ENCODE measurements at regions not wholly inside any gene's neighbourhood (a gene's known extent, or its start where the extent isn't known, plus 50 kb on each side); places are given as distances from the start of the nearest gene placed in this dataset.
"Not testable (repeated sequence)": the region's sequence is repeated elsewhere in the genome, so short reads cannot be mapped to it uniquely, and the experiment has no call there.

DNA sequence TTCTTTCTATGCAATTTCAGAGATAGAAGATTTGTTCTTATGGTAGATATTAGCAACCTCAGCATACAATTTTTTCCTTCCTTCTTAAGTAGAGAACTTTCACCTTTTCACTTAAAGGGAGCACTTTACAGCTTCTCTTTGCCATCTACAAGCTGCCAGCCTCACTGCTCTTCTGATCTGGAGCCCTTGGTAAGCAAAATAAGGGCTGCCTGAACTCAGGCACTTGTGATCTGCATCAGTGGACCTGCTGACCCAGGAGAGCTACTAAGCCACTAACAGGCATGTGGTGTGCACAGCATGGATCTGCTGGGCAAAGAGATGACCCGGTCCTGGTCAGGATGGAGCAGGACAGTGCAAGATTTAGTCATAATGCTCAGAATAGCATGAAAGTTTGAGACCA, 80.8 kb upstream of the SNTG2 start:
- 89 to 95% methylated on average over 1 of the region's 1 CpG for WGBS, 2 donors
- H3K4me3 ChIP-seq (ENCODE audit: low read depth in 1 of 2, low read length in 2 of 2): no peak overlapping the region
- H3K4me1 ChIP-seq (ENCODE audit: control insufficient read depth in 2 of 2, insufficient read depth in 2 of 2, low read length in 1 of 2): no peaks in the 10 kb centered on the region
- H3K9me3 ChIP-seq (ENCODE audit: control insufficient read depth in 2 of 2, insufficient read depth in 1 of 2, low read depth in 1 of 2, low read length in 1 of 2): no peaks in the 10 kb centered on the region
- no peak overlapping the region for H3K27ac ChIP-seq (ENCODE audit: low read depth in 2 of 2, low read length in 1 of 2)
- H3K27me3 ChIP-seq (ENCODE audit: control insufficient read depth in 1 of 2, insufficient read depth in 2 of 2, low read length in 2 of 2): no peaks in the 10 kb centered on the region
- H3K36me3 ChIP-seq (ENCODE audit: control insufficient read depth in 2 of 2, insufficient read depth in 2 of 2, low read length in 1 of 2): no peaks in the 10 kb centered on the region

GRCh38 chr2:869357-869871, 81.2 kb upstream of the SNTG2 start:
- H3K27ac ChIP-seq (ENCODE audit: low read depth in 2 of 2, low read length in 1 of 2): no peak overlapping the region
- H3K4me1 ChIP-seq (ENCODE audit: control insufficient read depth in 2 of 2, insufficient read depth in 2 of 2, low read length in 1 of 2): no peaks in the 10 kb centered on the region
- no peak overlapping the region for H3K4me3 ChIP-seq (ENCODE audit: low read depth in 1 of 2, low read length in 2 of 2)

GRCh38 chr2:868857-869256, 81.8 kb upstream of the SNTG2 start:
- H3K27ac ChIP-seq (ENCODE audit: low read depth in 2 of 2, low read length in 1 of 2); H3K9me3 ChIP-seq (ENCODE audit: control insufficient read depth in 2 of 2, insufficient read depth in 1 of 2, low read depth in 1 of 2, low read length in 1 of 2); H3K36me3 ChIP-seq (ENCODE audit: control insufficient read depth in 2 of 2, insufficient read depth in 2 of 2, low read length in 1 of 2); H3K4me3 ChIP-seq (ENCODE audit: low read depth in 1 of 2, low read length in 2 of 2); H3K27me3 ChIP-seq (ENCODE audit: control insufficient read depth in 1 of 2, insufficient read depth in 2 of 2, low read length in 2 of 2); H3K4me1 ChIP-seq (ENCODE audit: control insufficient read depth in 2 of 2, insufficient read depth in 2 of 2, low read length in 1 of 2): not testable (repeated sequence)
- WGBS, 2 donors: 87 to 94% methylated on average over 46 to 50 of the region's 51 CpGs

More at GRCh38 chr2:869357-869871, 81.2 kb upstream of the SNTG2 start:
- H3K27me3 ChIP-seq (ENCODE audit: control insufficient read depth in 1 of 2, insufficient read depth in 2 of 2, low read length in 2 of 2): no peaks in the 10 kb centered on the region
- no peaks in the 10 kb centered on the region for H3K36me3 ChIP-seq (ENCODE audit: control insufficient read depth in 2 of 2, insufficient read depth in 2 of 2, low read length in 1 of 2)
- no peaks in the 10 kb centered on the region for H3K9me3 ChIP-seq (ENCODE audit: control insufficient read depth in 2 of 2, insufficient read depth in 1 of 2, low read depth in 1 of 2, low read length in 1 of 2)
- 61 to 72% methylated on average over 16 of the region's 16 CpGs for WGBS, 2 donors

DNA sequence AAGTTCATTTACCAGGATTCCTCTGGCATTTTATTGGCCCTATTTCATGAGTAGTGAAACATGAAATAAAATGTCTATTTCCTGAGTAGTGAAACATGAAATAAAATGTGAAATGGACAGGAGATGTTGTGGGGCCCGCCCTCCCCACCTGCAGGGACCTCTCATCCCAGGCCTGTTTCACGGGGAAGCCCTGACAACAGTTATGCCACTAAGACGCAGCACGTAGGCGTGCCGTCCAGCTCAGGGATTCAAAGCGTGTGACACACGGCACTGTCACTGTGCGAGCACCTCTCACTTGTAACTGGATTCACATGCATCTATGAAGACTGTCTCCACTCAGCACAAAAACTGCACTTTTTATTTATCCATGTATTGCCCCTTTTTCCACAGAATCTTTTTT, 83.4 kb upstream of the SNTG2 start:
- H3K36me3 ChIP-seq (ENCODE audit: control insufficient read depth in 2 of 2, insufficient read depth in 2 of 2, low read length in 1 of 2): no peaks in the 10 kb centered on the region
- H3K9me3 ChIP-seq (ENCODE audit: control insufficient read depth in 2 of 2, insufficient read depth in 1 of 2, low read depth in 1 of 2, low read length in 1 of 2): no peaks in the 10 kb centered on the region
- H3K4me1 ChIP-seq (ENCODE audit: control insufficient read depth in 2 of 2, insufficient read depth in 2 of 2, low read length in 1 of 2): no peaks in the 10 kb centered on the region
- no peak overlapping the region for H3K4me3 ChIP-seq (ENCODE audit: low read depth in 1 of 2, low read length in 2 of 2)
- H3K27me3 ChIP-seq (ENCODE audit: control insufficient read depth in 1 of 2, insufficient read depth in 2 of 2, low read length in 2 of 2): no peaks in the 10 kb centered on the region
- H3K27ac ChIP-seq (ENCODE audit: low read depth in 2 of 2, low read length in 1 of 2): no peak overlapping the region
- 76 to 81% methylated on average over 9 of the region's 9 CpGs for WGBS, 2 donors

- no peaks in the 10 kb centered on the region for H3K9me3 ChIP-seq (ENCODE audit: control insufficient read depth in 2 of 2, insufficient read depth in 1 of 2, low read depth in 1 of 2, low read length in 1 of 2)
- H3K4me3 ChIP-seq (ENCODE audit: low read depth in 1 of 2, low read length in 2 of 2): no peak overlapping the region
- H3K36me3 ChIP-seq (ENCODE audit: control insufficient read depth in 2 of 2, insufficient read depth in 2 of 2, low read length in 1 of 2): no peaks in the 10 kb centered on the region
- H3K4me1 ChIP-seq (ENCODE audit: control insufficient read depth in 2 of 2, insufficient read depth in 2 of 2, low read length in 1 of 2): no peaks in the 10 kb centered on the region
- 64 to 67% methylated on average over 6 of the region's 6 CpGs for WGBS, 2 donors
- no peaks in the 10 kb centered on the region for H3K27me3 ChIP-seq (ENCODE audit: control insufficient read depth in 1 of 2, insufficient read depth in 2 of 2, low read length in 2 of 2)
- H3K27ac ChIP-seq (ENCODE audit: low read depth in 2 of 2, low read length in 1 of 2): no peak overlapping the region
These were observed 83.8 kb upstream of the SNTG2 start for GRCh38 chr2:866887-867286.

DNA sequence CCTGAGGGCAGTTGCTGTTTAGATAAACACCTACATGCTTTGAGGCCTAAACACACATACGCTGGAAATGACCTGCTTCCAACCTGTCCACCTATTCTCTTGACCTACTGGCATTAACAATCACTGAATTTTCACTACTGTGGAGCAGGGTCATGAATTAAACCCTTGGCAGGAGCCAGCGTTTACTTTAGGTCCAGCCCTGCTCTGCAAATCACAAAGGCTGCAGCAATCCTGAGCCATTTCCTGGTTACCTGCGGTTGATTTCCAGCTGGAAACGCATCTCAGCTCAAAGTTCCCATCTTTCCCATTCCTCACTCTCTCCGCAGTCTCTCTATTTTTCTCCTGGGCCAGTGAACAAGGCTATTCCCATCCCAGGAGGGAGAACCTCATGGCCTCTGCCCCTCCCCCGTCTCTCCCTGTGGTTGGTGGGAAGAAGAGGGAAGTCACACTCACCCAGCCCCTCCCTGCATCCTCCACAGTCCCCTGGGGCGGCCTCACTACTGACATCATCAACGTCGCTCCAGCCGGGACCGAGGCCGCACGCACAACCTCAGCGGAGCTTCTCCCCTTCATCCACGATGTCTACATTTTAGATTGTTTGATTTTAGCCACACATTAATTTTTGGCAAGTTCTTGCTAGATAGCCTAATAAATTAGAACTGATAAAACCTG, 84.5 kb upstream of the SNTG2 start:
- 62 to 66% methylated on average over 15 of the region's 15 CpGs for WGBS, 2 donors
- H3K27ac ChIP-seq (ENCODE audit: low read depth in 2 of 2, low read length in 1 of 2): no peak overlapping the region

GRCh38 chr2:864501-865106, 86.0 kb upstream of the SNTG2 start:
- H3K9me3 ChIP-seq (ENCODE audit: control insufficient read depth in 2 of 2, insufficient read depth in 1 of 2, low read depth in 1 of 2, low read length in 1 of 2): no peaks in the 10 kb centered on the region
- WGBS, 2 donors: 77 to 85% methylated on average over 16 of the region's 16 CpGs
- H3K4me3 ChIP-seq (ENCODE audit: low read depth in 1 of 2, low read length in 2 of 2): no peak overlapping the region
- no peaks in the 10 kb centered on the region for H3K27me3 ChIP-seq (ENCODE audit: control insufficient read depth in 1 of 2, insufficient read depth in 2 of 2, low read length in 2 of 2)
- H3K27ac ChIP-seq (ENCODE audit: low read depth in 2 of 2, low read length in 1 of 2): no peak overlapping the region
- H3K36me3 ChIP-seq (ENCODE audit: control insufficient read depth in 2 of 2, insufficient read depth in 2 of 2, low read length in 1 of 2): no peaks in the 10 kb centered on the region
- H3K4me1 ChIP-seq (ENCODE audit: control insufficient read depth in 2 of 2, insufficient read depth in 2 of 2, low read length in 1 of 2): no peaks in the 10 kb centered on the region

More for the DNA sequence above, 84.5 kb upstream of the SNTG2 start:
- Histone ChIP-seq H3K36me3 (ENCODE audit: control insufficient read depth in 2 of 2, insufficient read depth in 2 of 2, low read length in 1 of 2) (no peaks in the 10 kb centered on the region), H3K4me1 (ENCODE audit: control insufficient read depth in 2 of 2, insufficient read depth in 2 of 2, low read length in 1 of 2) (no peaks in the 10 kb centered on the region), H3K27me3 (ENCODE audit: control insufficient read depth in 1 of 2, insufficient read depth in 2 of 2, low read length in 2 of 2) (no peaks in the 10 kb centered on the region), H3K4me3 (ENCODE audit: low read depth in 1 of 2, low read length in 2 of 2) (no peak overlapping the region), H3K9me3 (ENCODE audit: control insufficient read depth in 2 of 2, insufficient read depth in 1 of 2, low read depth in 1 of 2, low read length in 1 of 2) (no peaks in the 10 kb centered on the region)

- 66 to 69% methylated on average over 10 to 13 of the region's 13 CpGs for WGBS, 2 donors
- H3K4me1 ChIP-seq (ENCODE audit: control insufficient read depth in 2 of 2, insufficient read depth in 2 of 2, low read length in 1 of 2): no peaks in the 10 kb centered on the region
- no peak overlapping the region for H3K4me3 ChIP-seq (ENCODE audit: low read depth in 1 of 2, low read length in 2 of 2)
- H3K36me3 ChIP-seq (ENCODE audit: control insufficient read depth in 2 of 2, insufficient read depth in 2 of 2, low read length in 1 of 2): no peaks in the 10 kb centered on the region
- H3K9me3 ChIP-seq (ENCODE audit: control insufficient read depth in 2 of 2, insufficient read depth in 1 of 2, low read depth in 1 of 2, low read length in 1 of 2): no peaks in the 10 kb centered on the region
- no peaks in the 10 kb centered on the region for H3K27me3 ChIP-seq (ENCODE audit: control insufficient read depth in 1 of 2, insufficient read depth in 2 of 2, low read length in 2 of 2)
- no peak overlapping the region for H3K27ac ChIP-seq (ENCODE audit: low read depth in 2 of 2, low read length in 1 of 2)
These were observed 86.8 kb upstream of the SNTG2 start for GRCh38 chr2:863732-864450.

DNA sequence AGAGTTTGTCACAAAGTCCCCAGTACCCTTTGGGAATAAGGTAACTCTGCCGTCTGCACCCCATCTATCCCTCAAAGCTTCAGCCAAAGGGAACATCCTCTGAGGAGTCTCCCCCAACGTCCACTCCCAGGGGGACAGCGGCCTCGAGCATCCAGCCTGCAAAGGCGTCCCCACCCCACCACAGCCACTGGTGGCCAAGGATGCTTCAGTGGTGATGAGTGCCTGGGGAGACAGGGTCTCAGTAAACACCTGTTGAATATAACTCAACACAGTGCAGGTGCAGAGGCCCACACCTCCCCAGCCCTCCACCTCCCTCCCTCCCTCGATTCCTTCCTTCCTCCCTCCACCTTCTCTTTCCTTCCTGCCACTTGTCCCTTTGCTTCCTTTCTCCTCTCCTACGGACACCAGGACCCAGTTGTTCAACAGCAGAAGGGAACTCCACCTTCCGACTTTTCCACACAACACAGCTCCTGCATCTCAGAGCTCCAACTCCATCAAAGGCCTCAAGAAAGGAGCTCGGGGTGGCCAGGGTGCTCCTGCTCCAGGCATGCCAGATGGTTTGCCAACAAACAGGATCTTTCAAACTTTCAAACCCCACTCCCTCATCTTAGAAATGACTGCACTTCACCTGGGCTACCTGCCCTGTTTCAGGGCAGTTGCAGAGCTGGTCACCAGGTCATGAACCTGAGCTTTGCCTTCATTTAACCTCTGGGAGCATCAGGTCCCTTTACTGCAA, 87.8 kb upstream of the SNTG2 start:
- H3K9me3 ChIP-seq (ENCODE audit: control insufficient read depth in 2 of 2, insufficient read depth in 1 of 2, low read depth in 1 of 2, low read length in 1 of 2): no peaks in the 10 kb centered on the region
- H3K36me3 ChIP-seq (ENCODE audit: control insufficient read depth in 2 of 2, insufficient read depth in 2 of 2, low read length in 1 of 2): no peaks in the 10 kb centered on the region
- no peaks in the 10 kb centered on the region for H3K27me3 ChIP-seq (ENCODE audit: control insufficient read depth in 1 of 2, insufficient read depth in 2 of 2, low read length in 2 of 2)
- H3K4me3 ChIP-seq (ENCODE audit: low read depth in 1 of 2, low read length in 2 of 2): no peak overlapping the region
- H3K27ac ChIP-seq (ENCODE audit: low read depth in 2 of 2, low read length in 1 of 2): no peak overlapping the region
- 73% methylated on average over 9 of the region's 9 CpGs for WGBS, 2 donors
- no peaks in the 10 kb centered on the region for H3K4me1 ChIP-seq (ENCODE audit: control insufficient read depth in 2 of 2, insufficient read depth in 2 of 2, low read length in 1 of 2)

All from esophagus (tissue), 2 donors.